Naive thymus-derived CD4-positive, alpha-beta T cell (primary cell): ENCODE measurements at regions not wholly inside any gene's neighbourhood (a gene's known extent, or its start where the extent isn't known, plus 50 kb on each side); places are given as distances from the start of the nearest gene placed in this dataset.

Source experiments
- ATAC-seq: fragments of 150-1000 bp; cut with Tn5 transposase; 2 replicates; pipeline ENCODE4 v1.10.0; 2021; ENCODE audit warnings: mild to moderate bottlenecking, moderate library complexity
- CTCF ChIA-PET: fragments of 350-600 bp; sonication (Branson Sonifier 250); formaldehyde crosslinking; loops from one replicate; lab custom pipeline; 2021; ENCODE audit warnings: antibody characterized with exemption; lab: Charles Lee
- POLR2A ChIA-PET: fragments of 350-600 bp; sonication (Branson Sonifier 250); formaldehyde crosslinking; loops from one replicate; lab custom pipeline; 2021; ENCODE audit warnings: antibody characterized with exemption, inconsistent platforms; lab: Charles Lee
- DNase-seq, 9 donors: peaks; one replicate each; pipeline versions ENCODE4 v3.0.0 to v3.0.0-alpha.2; 2020 to 2022; ENCODE audit warnings: mixed read lengths in 1 of 9
- H3K27ac ChIP-seq: one replicate; pipeline ENCODE4 v1.7.0; 2013; ENCODE audit warnings: mild to moderate bottlenecking, low read depth, low read length, moderate library complexity
- H3K27me3 ChIP-seq, 2 donors: one replicate each; pipeline ENCODE4 v1.7.0; 2013; ENCODE audit warnings: low read length in 2 of 2, mild to moderate bottlenecking in 2 of 2, moderate library complexity in 2 of 2; ENCODE audit not compliant: control insufficient read depth in 2 of 2, insufficient read depth in 2 of 2
- H3K36me3 ChIP-seq, 3 experiments: 1 replicate in 2 of 3; 2 replicates in 1 of 3; pipeline ENCODE4 v1.7.0; 2013; ENCODE audit warnings: low read length in 3 of 3, mild to moderate bottlenecking in 3 of 3, moderate library complexity in 1 of 3; ENCODE audit not compliant: insufficient read depth in 3 of 3, control insufficient read depth in 2 of 3
- H3K4me1 ChIP-seq, 2 donors: one replicate each; pipeline ENCODE4 v1.7.0; 2013; ENCODE audit warnings: low read length in 2 of 2, mild to moderate bottlenecking in 2 of 2, moderate library complexity in 1 of 2; ENCODE audit not compliant: control insufficient read depth in 2 of 2, insufficient read depth in 2 of 2
- H3K4me3 ChIP-seq: 2 replicates; pipeline ENCODE4 v1.7.0; 2013; ENCODE audit warnings: mild to moderate bottlenecking, low read length
- H3K9me3 ChIP-seq, 3 experiments: 1 replicate in 2 of 3; 2 replicates in 1 of 3; pipeline ENCODE4 v1.7.0; 2013; ENCODE audit warnings: low read length in 3 of 3; ENCODE audit not compliant: control insufficient read depth in 2 of 3
- H3K27ac Mint-ChIP-seq, 9 donors: one replicate each; pipeline ENCODE4 v1.8.0; 2020 to 2022; ENCODE audit warnings: mixed read lengths in 9 of 9, mild to moderate bottlenecking in 8 of 9, moderate library complexity in 5 of 9, inconsistent platforms in 2 of 9
- H3K27me3 Mint-ChIP-seq, 5 donors: one replicate each; pipeline ENCODE4 v1.8.0; 2021 to 2022; ENCODE audit warnings: mixed read lengths in 5 of 5, mild to moderate bottlenecking in 1 of 5
- H3K36me3 Mint-ChIP-seq, 5 donors: one replicate each; pipeline ENCODE4 v1.8.0; 2020 to 2022; ENCODE audit warnings: mixed read lengths in 5 of 5, mild to moderate bottlenecking in 3 of 5, inconsistent platforms in 1 of 5
- H3K4me1 Mint-ChIP-seq, 7 donors: one replicate each; pipeline ENCODE4 v1.8.0; 2020 to 2022; ENCODE audit warnings: mixed read lengths in 7 of 7, mild to moderate bottlenecking in 3 of 7, inconsistent platforms in 1 of 7
- H3K4me3 Mint-ChIP-seq, 10 donors: one replicate each; pipeline ENCODE4 v1.8.0; 2020 to 2022; ENCODE audit warnings: mild to moderate bottlenecking in 10 of 10, mixed read lengths in 10 of 10, moderate library complexity in 6 of 10, inconsistent platforms in 2 of 10
- H3K9me3 Mint-ChIP-seq, 11 donors: one replicate each; pipeline ENCODE4 v1.8.0; 2020 to 2022; ENCODE audit warnings: mixed read lengths in 11 of 11, mild to moderate bottlenecking in 4 of 11, inconsistent platforms in 1 of 11, moderate library complexity in 1 of 11
- intact Hi-C, 2 donors: fragments of 100-400 bp; cut with micrococcal nuclease; formaldehyde crosslinking; loops; one replicate each; pipeline ENCODE4 v1.15.1; 2023

- Mint-ChIP-seq H3K9me3 (peaks cover 0 to 9% (median 0%) of the 10 kb centered on the region in 11 donors), H3K36me3 (no peaks in the 10 kb centered on the region), H3K4me3 (no peak overlapping the region), H3K4me1 (no peaks in the 10 kb centered on the region), H3K27ac (no peak overlapping the region), H3K27me3 (peaks cover 0 to 24% (median 11%) of the 10 kb centered on the region in 5 donors)
- ATAC-seq, result no peak
- H3K36me3 ChIP-seq, result no peaks in the 10 kb centered on the region
- H3K4me1 ChIP-seq, result no peaks in the 10 kb centered on the region
- H3K9me3 ChIP-seq, result no peaks in the 10 kb centered on the region
- CTCF ChIA-PET, result no interaction called here
- H3K27ac ChIP-seq, result no peak overlapping the region
- intact Hi-C loops, result no loop called here
- no peaks in the 10 kb centered on the region for H3K27me3 ChIP-seq
- POLR2A ChIA-PET, result no interaction called here
- H3K4me3 ChIP-seq, result no peak overlapping the region
- DNase-seq, result no peak
These were observed 423.2 kb upstream of the ONECUT1 start for GRCh38 chr15:53213336-53213735.

GRCh38 chr15:53212785-53213184 is 422.6 kb upstream of the ONECUT1 start:
- H3K9me3 Mint-ChIP-seq, result peaks cover 0 to 3% (median 0%) of the 10 kb centered on the region in 11 donors

GRCh38 chr15:53210653-53211052 is 420.5 kb upstream of the ONECUT1 start:
- H3K4me3 Mint-ChIP-seq, result no peak overlapping the region
- Histone ChIP-seq H3K27me3 (no peaks in the 10 kb centered on the region), H3K4me3 (no peak overlapping the region), H3K9me3 (no peaks in the 10 kb centered on the region), H3K4me1 (no peaks in the 10 kb centered on the region), H3K27ac (no peak overlapping the region), H3K36me3 (no peaks in the 10 kb centered on the region)
- ATAC-seq, result no peak
- H3K4me1 Mint-ChIP-seq, result no peaks in the 10 kb centered on the region
- intact Hi-C loops, result no loop called here
- no peak overlapping the region for H3K27ac Mint-ChIP-seq
- ChIA-PET POLR2A (no interaction called here), CTCF (no interaction called here)
- H3K36me3 Mint-ChIP-seq, result no peaks in the 10 kb centered on the region
- H3K9me3 Mint-ChIP-seq, result peaks cover 0 to 4% (median 0%) of the 10 kb centered on the region in 11 donors
- peaks cover 0 to 10% (median 4%) of the 10 kb centered on the region in 5 donors for H3K27me3 Mint-ChIP-seq
- DNase-seq, result no peak

More at GRCh38 chr15:53212785-53213184, 422.6 kb upstream of the ONECUT1 start:
- Histone ChIP-seq H3K9me3 (no peaks in the 10 kb centered on the region), H3K4me3 (no peak overlapping the region), H3K4me1 (no peaks in the 10 kb centered on the region), H3K27me3 (no peaks in the 10 kb centered on the region), H3K27ac (no peak overlapping the region), H3K36me3 (no peaks in the 10 kb centered on the region)
- intact Hi-C loops, result no loop called here
- ChIA-PET CTCF (no interaction called here), POLR2A (no interaction called here)
- ATAC-seq (no peak), DNase-seq (no peak)
- no peak overlapping the region for H3K27ac Mint-ChIP-seq
- H3K4me1 Mint-ChIP-seq, result no peaks in the 10 kb centered on the region
- H3K27me3 Mint-ChIP-seq, result peaks cover 0 to 18% (median 12%) of the 10 kb centered on the region in 5 donors
- no peak overlapping the region for H3K4me3 Mint-ChIP-seq
- no peaks in the 10 kb centered on the region for H3K36me3 Mint-ChIP-seq

GRCh38 chr15:53209396-53210042 is 419.4 kb upstream of the ONECUT1 start:
- H3K9me3 ChIP-seq, result no peaks in the 10 kb centered on the region
- intact Hi-C loops, result no loop called here
- Mint-ChIP-seq H3K9me3 (peaks cover 0 to 4% (median 0%) of the 10 kb centered on the region in 11 donors), H3K27me3 (peaks cover 0 to 11% (median 4%) of the 10 kb centered on the region in 5 donors), H3K4me3 (no peak overlapping the region), H3K4me1 (no peaks in the 10 kb centered on the region), H3K27ac (no peak overlapping the region), H3K36me3 (no peaks in the 10 kb centered on the region)
- H3K4me3 ChIP-seq, result no peak overlapping the region
- H3K27me3 ChIP-seq, result no peaks in the 10 kb centered on the region
- no peak for ATAC-seq
- H3K27ac ChIP-seq, result no peak overlapping the region
- H3K4me1 ChIP-seq, result no peaks in the 10 kb centered on the region
- H3K36me3 ChIP-seq, result no peaks in the 10 kb centered on the region
- no peak for DNase-seq
- ChIA-PET CTCF (interaction anchor here (0.6 kb wide), 1 partner anchor 12 kb away, joined by 4 read pairs; no protein-coding TSS in a partner anchor), POLR2A (no interaction called here)

- ChIA-PET POLR2A (no interaction called here), CTCF (no interaction called here)
- no peak overlapping the region for H3K27ac Mint-ChIP-seq
- H3K9me3 Mint-ChIP-seq, result peaks cover 0 to 4% (median 0%) of the 10 kb centered on the region in 11 donors
- Histone ChIP-seq H3K27me3 (no peaks in the 10 kb centered on the region), H3K4me3 (no peak overlapping the region), H3K4me1 (no peaks in the 10 kb centered on the region), H3K9me3 (no peaks in the 10 kb centered on the region), H3K36me3 (no peaks in the 10 kb centered on the region), H3K27ac (no peak overlapping the region)
- intact Hi-C loops, result no loop called here
- H3K36me3 Mint-ChIP-seq, result peaks cover 0 to 3% (median 0%) of the 10 kb centered on the region in 5 donors
- H3K4me1 Mint-ChIP-seq, result no peaks in the 10 kb centered on the region
- no peak overlapping the region for H3K4me3 Mint-ChIP-seq
- ATAC-seq (no peak), DNase-seq (no peak)
- H3K27me3 Mint-ChIP-seq, result peaks cover 0 to 15% (median 9%) of the 10 kb centered on the region in 5 donors
These were observed 418.6 kb upstream of the ONECUT1 start for GRCh38 chr15:53208751-53209150.

GRCh38 chr15:53203454-53203853 is 413.3 kb upstream of the ONECUT1 start:
- Mint-ChIP-seq H3K9me3 (peaks cover 0 to 11% (median 0%) of the 10 kb centered on the region in 11 donors), H3K4me1 (no peaks in the 10 kb centered on the region), H3K27me3 (peaks cover 0 to 40% (median 26%) of the 10 kb centered on the region in 5 donors), H3K36me3 (peaks cover 0 to 3% (median 0%) of the 10 kb centered on the region in 5 donors), H3K4me3 (no peak overlapping the region), H3K27ac (no peak overlapping the region)
- Histone ChIP-seq H3K4me1 (no peaks in the 10 kb centered on the region), H3K9me3 (no peaks in the 10 kb centered on the region), H3K27ac (no peak overlapping the region), H3K4me3 (no peak overlapping the region), H3K27me3 (no peaks in the 10 kb centered on the region), H3K36me3 (no peaks in the 10 kb centered on the region)
- POLR2A ChIA-PET, result no interaction called here
- intact Hi-C loops, result no loop called here
- DNase-seq (no peak), ATAC-seq (no peak)
- CTCF ChIA-PET, result no interaction called here

GRCh38 chr15:53202876-53203275 is 412.7 kb upstream of the ONECUT1 start:
- H3K4me1 ChIP-seq, result no peaks in the 10 kb centered on the region
- H3K9me3 Mint-ChIP-seq, result peaks cover 0 to 11% (median 0%) of the 10 kb centered on the region in 11 donors
- H3K36me3 Mint-ChIP-seq, result peaks cover 0 to 3% (median 0%) of the 10 kb centered on the region in 5 donors
- peaks cover 0 to 45% (median 32%) of the 10 kb centered on the region in 5 donors for H3K27me3 Mint-ChIP-seq
- H3K27ac Mint-ChIP-seq, result no peak overlapping the region
- POLR2A ChIA-PET, result no interaction called here
- ATAC-seq, result no peak
- H3K4me3 Mint-ChIP-seq, result no peak overlapping the region
- no peak for DNase-seq
- H3K27ac ChIP-seq, result no peak overlapping the region
- H3K4me3 ChIP-seq, result no peak overlapping the region
- H3K36me3 ChIP-seq, result no peaks in the 10 kb centered on the region
- CTCF ChIA-PET, result no interaction called here
- H3K27me3 ChIP-seq, result peaks cover 0 to 4% of the 10 kb centered on the region in 2 donors
- intact Hi-C loops, result no loop called here
- no peaks in the 10 kb centered on the region for H3K4me1 Mint-ChIP-seq
- no peaks in the 10 kb centered on the region for H3K9me3 ChIP-seq
